Stimulated activated naive CD4-positive, alpha-beta T cell (primary cell): ENCODE measurements at regions not wholly inside any gene's neighbourhood (a gene's known extent, or its start where the extent isn't known, plus 50 kb on each side); places are given as distances from the start of the nearest gene placed in this dataset.

ENCODE experiments used
- DNase-seq, 6 experiments: peaks; one replicate each; lab custom pipeline; 2025; lab: John Stamatoyannopoulos, UW

DNA sequence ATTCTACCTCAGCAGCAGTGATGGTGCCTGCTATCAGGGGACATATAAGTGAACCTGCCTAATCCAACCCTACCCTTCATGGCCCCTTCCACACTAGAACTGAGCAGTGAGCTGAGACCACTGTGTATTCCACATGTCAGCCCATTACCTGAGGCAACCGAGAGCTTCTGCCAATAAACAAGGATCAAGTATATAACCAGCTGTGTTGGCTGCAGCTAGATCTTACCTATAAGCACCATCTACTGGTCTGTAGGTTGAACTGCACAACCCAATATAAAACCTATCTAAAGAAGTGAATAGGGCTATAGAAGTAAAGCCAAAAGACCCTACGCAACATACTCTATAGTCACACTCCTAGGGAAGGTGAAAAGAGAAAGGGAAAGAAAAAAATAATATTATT, 376.9 kb downstream of the HHIPL2 start:
- no peak for DNase-seq

DNA sequence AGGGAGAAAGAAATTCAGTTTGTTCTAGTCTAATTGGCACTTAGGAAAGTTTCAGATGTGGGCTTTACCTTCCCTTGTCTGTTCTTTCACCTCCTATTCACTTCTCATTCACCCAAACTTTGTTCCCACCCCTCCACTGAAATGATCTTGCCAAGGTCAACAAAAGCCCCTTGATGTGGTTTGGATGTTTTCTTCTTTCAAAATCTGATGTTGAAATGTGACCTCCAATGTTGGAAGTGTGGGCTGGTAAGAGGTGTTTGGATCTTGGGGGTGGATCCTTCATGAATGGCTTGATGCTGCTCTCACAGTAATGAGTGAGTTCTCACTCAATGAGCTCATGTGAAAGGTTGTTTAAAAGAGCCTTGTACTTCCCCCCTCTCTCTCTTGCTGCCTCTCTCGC, 379.3 kb downstream of the HHIPL2 start:
- no peak for DNase-seq

DNA sequence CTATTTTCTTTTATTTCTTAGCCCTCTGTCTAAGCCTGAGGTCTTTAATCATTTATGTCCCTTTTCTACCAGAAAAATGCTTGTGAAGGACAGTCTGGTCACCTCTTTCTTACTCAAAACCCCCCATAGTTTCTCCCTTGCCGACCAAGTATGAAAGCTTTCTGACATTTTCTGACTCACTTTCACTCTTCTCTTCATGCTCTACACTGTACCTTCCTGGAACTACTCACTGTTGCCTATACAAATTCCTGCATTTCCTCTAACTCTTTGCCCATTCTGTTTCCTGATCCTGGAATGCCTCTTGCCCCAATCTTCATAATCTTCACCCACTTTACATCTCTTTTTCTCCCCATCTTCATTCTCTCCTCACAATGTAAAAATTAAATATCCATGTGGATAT, 380.0 kb downstream of the HHIPL2 start:
- no peak for DNase-seq

DNA sequence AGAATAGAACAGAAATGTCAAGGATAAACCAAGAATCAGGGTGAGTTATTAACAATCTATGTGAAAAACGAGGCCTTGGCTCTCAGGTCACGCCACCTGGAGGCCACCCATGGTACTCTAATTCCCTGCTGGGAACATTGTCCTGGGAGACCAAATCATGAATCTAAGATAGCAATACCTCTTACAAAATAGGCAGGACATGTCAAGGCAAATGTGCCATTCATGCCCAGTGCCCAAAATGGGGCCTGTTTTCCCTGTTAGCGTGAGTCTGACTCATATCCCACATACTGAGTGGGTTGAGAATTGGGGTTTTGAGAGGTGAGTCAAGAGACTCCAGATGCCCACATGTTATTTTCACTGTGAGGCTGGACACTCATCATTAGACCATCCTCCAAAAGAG, 380.8 kb downstream of the HHIPL2 start:
- no peak for DNase-seq

DNA sequence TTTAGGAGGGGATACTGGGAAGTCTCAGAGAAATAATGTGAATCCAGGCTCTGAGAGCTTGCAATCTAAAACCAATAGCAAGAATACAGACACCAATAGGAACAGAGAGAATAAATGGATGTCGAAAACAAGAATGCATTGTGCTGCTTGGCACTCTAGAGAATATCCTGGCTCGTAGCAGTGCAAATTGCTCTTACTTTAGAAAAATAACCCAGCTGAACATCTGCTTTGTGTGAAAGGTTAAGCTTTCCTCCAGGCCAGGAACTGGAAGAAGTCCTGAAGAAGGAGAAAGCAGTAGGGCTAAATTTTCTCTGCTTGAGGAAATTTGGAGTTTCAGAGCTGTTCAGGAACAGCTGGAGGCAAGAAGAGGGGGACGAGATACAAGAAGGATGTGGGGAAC, 382.3 kb downstream of the HHIPL2 start:
- DNase-seq = no peak

DNA sequence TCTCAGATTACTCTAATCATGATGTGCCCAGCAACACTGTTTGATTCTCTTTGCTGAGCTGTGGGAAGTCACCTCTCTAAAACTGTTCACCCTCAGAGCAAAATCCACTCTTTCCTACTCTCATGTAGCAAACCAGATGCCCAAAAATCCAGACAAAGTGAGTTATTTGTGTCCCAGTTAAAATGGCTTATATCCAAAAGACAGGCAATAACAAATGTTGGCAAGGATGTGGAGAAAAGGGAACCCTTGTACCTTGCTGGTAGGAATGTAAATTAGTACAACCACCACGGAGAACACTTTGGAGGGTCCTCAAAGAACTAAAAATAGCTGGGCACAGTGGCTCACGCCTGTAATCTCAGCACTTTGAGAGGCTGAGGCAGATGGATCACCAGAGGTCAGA, 384.0 kb downstream of the HHIPL2 start:
- DNase-seq = no peak

DNA sequence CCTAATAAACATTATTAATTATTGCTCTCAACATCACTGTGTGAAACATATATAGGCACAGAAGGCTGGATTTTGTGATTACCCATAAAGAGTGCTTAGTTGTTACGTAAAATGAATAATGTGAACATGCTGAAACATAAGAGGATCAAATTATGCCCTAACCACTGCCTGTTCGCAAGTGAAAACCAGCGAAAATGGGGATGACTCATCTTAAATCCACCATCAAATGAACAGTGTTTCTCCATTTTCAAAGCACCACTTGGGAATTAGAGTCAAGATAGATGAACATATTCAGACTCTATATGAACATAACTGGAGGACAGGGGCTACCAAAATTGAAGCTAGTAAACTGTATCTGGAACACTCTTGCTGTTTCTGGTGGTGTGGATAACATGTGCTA, 386.2 kb downstream of the HHIPL2 start:
- no peak for DNase-seq

DNA sequence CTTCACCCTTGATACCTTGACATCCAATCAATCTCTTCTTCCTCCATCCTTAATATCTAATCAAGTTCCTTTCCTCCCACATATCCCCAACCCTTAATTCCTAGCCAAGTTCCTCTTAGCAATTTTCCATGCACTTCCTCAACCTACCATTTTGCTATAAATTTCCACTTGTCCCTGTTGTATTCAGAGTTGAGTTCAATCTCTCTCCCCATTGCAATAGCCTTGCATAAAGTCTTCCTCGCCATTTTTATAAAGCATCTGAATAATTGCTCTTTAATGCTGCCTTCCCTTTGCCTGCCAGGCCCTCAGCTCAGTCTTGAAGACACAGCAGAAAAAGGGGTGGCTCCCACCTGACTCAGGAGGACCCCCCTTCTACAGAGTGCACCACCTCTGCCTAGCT, 390.3 kb downstream of the HHIPL2 start:
- DNase-seq = no peak

DNA sequence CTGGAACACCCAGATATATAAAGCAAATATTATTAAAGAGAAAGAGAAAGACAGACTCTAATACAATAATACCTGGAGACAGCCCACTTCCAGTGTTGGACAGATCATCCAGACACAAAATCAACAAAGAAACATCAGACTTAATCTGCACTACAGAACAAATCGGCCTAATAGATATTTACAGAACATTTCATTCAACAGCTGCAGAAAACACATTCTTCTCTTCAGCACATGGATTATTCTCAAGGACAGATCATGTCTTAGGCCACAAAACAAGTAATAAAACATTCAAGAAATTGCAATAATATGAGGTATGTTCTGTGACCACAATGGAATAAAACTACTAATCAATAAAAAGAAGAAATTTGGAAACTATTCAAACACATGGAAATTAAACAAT, 398.3 kb upstream of the DUSP10 start:
- DNase-seq = no peak

DNA sequence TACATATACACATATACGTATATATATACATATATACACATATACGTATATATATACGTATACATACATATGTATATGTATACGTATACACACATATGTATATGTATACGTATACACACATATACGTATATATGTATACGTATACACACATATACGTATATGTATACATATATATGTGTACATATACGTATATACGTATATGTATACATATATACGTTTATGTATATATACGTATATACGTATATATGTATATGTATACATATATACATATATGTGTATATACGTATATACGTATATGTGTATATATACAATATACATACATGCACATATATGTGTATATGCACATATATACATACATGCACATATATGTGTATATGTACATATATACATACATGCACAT, 396.2 kb upstream of the DUSP10 start:
- no peak for DNase-seq

DNA sequence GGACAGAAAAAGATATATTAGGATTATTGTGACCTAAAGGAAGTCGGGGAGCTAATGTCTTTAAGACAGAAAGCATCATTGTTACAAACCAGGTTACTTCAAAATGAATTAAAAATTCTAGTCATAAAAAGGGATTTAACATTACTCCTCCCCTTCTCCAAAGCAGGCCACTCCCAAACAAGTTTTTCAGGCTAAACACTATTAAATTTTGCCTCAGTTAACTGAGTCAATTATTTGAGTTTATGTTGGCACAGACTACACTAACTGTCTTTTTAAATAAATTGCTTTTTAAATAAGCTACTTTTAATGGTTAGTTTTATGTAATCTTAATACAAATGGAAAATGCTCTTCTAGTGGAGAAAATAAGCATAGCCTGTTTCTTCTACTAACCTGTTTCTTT, 395.0 kb upstream of the DUSP10 start:
- DNase-seq = no peak

DNA sequence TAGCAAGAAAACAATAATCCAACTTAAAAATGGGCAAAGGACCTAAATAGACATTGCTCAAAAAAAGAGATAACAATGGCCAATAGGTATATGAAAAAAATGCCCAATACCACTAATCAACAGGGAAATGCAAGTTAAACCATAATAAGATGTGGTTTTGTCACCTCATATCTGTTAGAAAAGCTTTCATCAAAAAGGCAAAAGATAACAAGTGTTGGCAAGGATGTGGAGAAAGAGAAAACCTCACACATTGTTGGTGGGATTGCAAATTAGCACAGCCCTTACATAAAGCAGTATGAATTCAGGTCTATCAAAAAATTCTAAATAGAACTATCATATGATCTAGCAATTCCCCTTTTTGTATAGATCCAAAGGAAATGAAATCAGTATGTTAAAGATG, 387.2 kb upstream of the DUSP10 start:
- no peak for DNase-seq

DNA sequence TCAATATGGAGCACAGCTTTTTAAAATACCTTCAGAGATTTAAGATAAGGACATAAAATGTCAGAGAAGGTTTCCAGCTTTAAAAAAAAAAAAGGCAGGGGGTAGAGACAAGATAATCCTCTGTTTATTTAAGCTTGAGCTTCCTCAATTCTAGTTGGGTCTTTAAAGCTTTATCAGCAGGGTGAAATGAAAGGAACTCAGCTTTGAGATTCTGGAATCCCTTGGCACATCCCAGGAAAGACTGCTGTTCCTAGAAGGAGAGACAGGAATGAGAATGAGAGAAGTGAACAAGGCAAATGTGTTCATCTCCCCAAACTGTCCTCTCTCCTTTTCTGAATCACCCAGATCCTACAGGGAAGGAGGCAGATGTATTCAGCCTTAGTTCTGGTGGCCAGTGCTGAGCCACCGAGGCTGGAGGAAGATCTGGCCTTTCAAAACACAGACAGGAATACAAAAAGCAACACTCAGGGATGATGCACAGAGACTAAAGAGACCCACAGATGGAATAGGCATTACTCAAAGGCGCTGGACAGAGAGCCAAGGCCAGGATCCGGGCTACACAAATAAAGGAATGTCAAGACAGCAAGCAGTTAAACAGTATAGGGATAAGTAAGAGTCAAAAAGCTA, 385.8 kb upstream of the DUSP10 start:
- DNase-seq = no peak

DNA sequence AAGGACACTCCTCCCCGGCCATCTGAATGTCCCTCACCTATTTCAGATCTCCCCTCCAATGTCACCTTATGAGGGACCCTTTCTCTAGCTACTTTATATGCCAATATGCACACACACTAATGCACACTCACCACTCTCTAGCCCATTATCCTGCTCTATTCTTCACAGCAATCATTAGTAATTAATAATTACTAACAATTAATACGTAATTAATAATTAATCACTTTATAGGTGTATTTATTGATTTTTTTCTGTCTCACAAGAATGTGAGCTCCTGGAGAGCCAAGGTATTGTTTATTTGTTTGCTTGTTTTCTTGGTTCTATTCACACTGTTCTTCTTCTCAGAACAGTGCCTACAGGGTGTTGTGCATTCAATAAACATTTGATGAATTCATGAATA, 385.2 kb upstream of the DUSP10 start:
- DNase-seq = no peak

DNA sequence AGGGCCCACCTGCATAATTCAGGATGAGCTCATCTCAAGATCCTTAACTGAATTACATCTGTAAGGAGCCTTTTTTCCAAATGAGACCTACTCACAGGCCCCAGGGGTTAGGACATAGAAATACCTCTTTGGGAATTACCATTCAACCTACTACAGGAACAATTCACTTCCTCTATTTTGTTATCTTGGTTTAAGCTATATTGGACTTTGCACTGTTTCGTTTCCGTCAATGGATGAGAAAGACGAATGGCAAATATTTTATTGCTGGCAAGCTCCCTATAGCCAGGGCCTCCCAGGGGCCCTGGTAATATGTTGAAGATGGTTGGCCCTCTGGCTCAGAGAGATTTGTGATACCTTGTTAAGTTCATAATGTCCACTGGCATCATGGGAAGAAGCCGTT, 384.2 kb upstream of the DUSP10 start:
- DNase-seq = no peak

DNA sequence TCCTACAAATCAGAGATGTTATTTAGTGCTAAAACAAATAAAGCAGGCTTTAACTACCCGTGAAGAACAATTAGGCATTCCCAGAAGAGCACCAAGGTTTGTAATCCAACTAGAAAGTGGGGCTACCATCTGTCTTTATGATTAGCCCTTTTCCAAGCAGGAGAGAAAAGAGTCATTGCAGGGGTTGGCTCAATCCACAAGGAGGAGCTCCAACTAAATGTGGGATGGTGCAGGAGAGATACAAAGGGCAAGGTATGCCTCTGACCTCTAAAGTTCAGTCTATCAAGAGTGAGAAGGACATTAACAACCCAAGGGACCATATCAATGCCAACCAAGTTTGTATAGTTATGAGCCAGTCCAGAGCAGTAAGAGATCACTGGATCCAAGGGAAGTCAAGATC, 382.7 kb upstream of the DUSP10 start:
- DNase-seq = no peak

DNA sequence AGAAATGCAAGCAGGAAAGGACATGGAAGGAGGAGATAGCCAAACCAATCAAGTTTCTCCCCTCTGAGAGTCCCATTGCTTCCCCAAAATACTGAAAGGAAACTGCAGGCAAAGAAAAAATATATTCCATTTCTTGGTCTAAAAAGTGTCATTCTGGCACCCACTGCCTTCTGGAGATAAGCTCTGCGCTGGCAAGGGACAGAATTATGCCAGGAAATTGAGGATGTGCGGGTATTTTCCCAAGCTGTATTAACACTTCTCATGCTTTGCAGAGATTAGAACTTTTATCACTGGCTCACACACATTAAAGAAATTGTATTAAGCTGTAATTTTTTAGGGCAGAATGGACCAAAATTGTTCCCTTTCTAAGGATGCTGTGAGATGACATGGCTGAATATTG, 381.2 kb upstream of the DUSP10 start:
- DNase-seq = no peak

DNA sequence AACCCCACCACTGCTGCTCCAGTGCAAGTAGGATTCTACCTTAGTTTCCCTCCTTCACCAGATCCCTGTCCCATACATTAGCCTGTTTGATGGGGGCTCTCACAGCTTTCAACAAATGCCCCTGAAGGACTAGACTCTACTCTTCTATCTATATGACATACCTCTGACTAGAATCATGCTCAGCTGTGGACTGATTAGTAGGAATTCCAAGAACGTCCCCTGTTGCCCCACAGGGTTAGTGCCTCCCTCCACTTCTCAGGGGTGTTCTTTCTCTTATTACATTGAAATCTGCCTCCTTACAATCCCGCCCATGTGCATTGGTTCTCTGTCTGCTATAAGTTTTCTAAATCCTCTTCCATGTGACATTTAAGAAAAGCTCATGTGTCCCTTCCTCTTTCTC, 375.9 kb upstream of the DUSP10 start:
- DNase-seq = no peak

DNA sequence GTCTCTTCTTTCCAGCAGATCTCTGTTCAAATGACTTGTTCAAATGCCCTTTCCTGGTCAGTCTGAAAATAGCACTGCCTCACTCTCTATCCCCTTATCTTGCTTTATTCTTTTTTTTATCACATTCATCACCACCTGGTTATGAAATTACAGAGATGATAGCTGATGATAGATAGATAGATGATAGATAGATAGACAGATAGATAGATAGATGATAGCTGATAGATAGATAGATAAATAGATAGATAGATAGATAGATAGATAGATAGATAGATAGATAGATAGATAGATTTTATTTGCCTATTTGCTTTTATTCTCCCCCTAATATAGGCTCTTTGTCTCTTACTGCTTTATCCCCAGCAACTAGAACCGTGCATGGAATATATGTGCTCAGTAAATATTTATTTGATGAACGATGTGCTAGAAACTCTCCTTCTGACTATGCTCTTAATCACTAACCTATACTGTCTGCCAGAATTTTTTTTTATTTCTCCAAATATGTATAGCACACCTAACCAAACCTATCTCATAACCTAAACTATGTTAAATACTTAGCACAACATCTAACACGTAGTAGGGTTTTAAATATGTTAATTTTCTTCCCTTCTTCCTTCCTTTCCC, 372.8 kb upstream of the DUSP10 start:
- no peak for DNase-seq

DNA sequence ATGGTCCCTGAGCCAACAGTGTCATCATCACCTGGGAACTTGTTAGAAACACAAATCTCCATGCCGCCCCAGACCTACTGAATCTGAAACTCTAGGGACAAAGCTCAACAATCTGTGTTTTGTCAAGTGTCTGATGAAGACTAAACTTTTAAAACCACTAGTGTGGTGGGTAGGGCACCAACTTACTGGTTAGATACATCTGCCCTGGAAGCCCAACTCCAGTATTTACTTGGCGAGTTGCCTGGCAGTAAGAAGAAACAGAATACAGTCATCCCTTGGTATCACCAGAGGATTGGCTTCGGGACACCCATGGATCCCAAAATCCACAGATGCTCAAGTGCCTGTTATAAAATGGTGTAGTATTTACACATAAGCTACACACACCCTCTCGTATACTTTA, 367.9 kb upstream of the DUSP10 start:
- no peak for DNase-seq

DNA sequence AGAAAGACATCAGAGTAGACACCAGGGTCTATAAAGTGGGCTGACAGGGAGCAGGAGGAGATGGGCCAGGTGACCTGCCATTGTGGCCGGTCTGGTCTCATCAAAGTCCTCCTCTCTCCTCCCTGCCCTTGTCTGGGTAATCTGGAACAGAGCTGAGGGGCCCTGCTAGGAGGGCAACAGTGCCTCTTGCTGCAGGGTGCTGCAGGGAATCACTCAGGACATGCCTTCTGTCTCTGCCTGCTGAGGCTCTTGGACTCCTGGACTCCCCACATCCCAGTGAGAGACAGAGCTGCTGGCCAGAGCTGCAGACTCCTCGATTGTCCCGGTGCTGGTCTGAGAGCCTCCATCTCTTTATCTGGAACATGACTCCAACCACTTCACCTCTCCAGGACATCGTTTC, 366.1 kb upstream of the DUSP10 start:
- DNase-seq = no peak

DNA sequence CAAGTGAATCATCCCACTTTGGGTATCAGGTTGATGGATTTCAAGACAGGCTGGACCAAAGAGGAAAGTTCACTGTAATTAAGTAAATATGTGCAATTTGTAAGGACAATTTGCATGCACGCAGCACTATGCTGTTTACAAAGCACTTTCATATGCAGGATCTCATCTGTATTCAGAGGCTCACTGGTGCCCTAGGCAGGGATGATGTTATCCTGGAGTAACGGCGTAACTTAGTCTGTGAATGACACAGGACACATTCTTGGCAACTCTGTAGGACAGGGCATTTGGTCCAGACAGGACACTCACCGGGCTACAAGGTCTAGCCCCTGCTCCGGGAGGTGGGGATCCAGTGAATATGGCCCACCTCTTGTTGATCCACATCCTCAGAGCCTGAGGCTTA, 365.4 kb upstream of the DUSP10 start:
- DNase-seq = no peak

DNA sequence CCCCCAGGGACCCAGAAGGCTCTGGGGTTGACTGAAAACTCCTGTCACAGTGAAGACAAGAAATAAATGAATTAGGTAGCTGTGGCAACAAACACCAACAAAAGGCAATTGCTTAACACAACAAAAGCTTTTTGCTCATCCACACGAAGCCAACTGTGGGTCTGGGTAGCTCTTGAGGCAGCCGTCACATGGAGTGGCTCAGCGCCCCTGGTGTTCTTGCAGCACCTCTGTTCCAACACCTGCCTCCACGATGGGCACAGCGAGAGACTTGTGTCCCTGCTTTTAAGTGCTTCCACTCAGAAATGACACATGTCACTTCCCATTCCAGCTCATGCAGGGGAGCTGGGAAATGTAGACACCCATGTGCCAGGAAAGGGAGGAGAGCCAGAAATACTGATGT, 364.5 kb upstream of the DUSP10 start:
- no peak for DNase-seq

DNA sequence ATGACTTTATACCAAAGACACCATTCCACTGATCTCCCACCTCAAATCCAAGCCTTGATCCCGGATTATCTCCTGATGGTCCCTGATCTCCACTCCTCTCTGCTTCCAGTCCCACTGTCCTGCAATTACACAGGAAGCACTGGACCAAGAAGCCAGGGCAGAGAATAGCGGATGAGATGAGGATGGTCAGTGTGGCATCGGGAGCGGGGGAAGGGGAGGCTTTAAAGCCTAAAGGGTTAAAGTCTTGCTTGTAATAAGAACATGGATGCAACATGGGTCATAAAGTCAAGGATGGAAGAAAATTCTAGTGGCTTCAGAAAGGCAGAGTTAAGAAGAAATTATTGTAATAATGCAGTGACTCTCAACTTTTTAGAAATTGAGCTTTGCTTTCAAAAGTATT, 364.0 kb upstream of the DUSP10 start:
- no peak for DNase-seq

DNA sequence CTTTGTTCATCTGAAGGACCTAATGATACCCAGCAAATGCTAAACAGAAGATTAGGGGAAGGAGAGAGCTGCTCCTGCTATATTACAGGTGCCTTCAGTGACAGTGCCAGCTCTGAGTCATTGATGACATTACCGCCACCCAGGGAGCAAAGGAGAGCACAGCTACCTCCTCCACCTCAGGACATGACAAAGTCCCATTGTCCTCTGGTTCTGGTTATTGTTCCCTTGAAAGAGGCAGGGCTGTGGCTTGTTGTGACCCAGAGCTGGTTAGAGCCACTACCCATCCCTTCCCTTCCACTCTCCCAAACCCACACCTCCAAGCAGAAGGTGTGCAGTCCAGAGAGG, 363.5 kb upstream of the DUSP10 start:
- DNase-seq = no peak
